ENCODE measurements at regions not wholly inside any gene's neighbourhood (a gene's known extent, or its start where the extent isn't known, plus 50 kb on each side); places are given as distances from the start of the nearest gene placed in this dataset.
A peak's percentile ranks its signal among the peaks of the same experiment; 100 is the strongest.

- BruUV-seq (replicated peaks) = no TSS peak
- no peaks in the 10 kb centered on the region for H3K36me3 ChIP-seq (ENCODE audit: low read depth, low read length)
- CTCF ChIA-PET = no interaction called here
- H3K9me2 ChIP-seq (replicated peaks; ENCODE audit: low read length) = no peaks in the 10 kb centered on the region
- no peaks in the 10 kb centered on the region for H3F3A ChIP-seq (ENCODE audit: low read length, unreplicated experiment)
- TF ChIP-seq CTCF (conservative IDR thresholded peaks at IDR 0.05; ENCODE audit: low read depth, low read length) = no peak
- no peak for TF ChIP-seq EZH2 (IDR thresholded peaks at IDR 0.05; ENCODE audit: low read length, unreplicated experiment)
- TF ChIP-seq EZH2phosphoT487 (IDR thresholded peaks at IDR 0.05; ENCODE audit: borderline replicate concordance, low read length) = no peak
- H3K9me3 ChIP-seq (ENCODE audit: low read length) = no peaks in the 10 kb centered on the region
- H3K27me3 ChIP-seq (ENCODE audit: low read length) = no peaks in the 10 kb centered on the region
- H3K79me2 ChIP-seq (ENCODE audit: low read length) = no peaks in the 10 kb centered on the region
- no peak overlapping the region for H3K4me3 ChIP-seq (ENCODE audit: low read length)
- ATAC-seq = no peak
- POLR2A ChIA-PET (ENCODE audit: unreplicated experiment) = no interaction called here
- intact Hi-C loops (cut with micrococcal nuclease) = no loop called here
- H4K20me1 ChIP-seq (ENCODE audit: low read length) = no peaks in the 10 kb centered on the region
- H3K9ac ChIP-seq (ENCODE audit: low read length) = no peak overlapping the region
- no peak for DNase-seq
- H2AFZ ChIP-seq (ENCODE audit: low read length) = no peak overlapping the region
- no peaks in the 10 kb centered on the region for H3K4me1 ChIP-seq (ENCODE audit: insufficient read depth, low read length)
- no peak overlapping the region for H3K4me2 ChIP-seq (ENCODE audit: low read length)
- H3K27ac ChIP-seq (ENCODE audit: low read length) = no peak overlapping the region
Observed at GRCh38 chr6:92700411-92700810, 718.9 kb downstream of the EPHA7 start.

GRCh38 chr6:92690997-92691599 is 728.3 kb downstream of the EPHA7 start:
- Histone ChIP-seq H3K9me3 (ENCODE audit: low read length) (no peaks in the 10 kb centered on the region), H3K4me3 (ENCODE audit: low read length) (no peak overlapping the region), H3K36me3 (ENCODE audit: low read depth, low read length) (no peaks in the 10 kb centered on the region), H3K4me1 (ENCODE audit: insufficient read depth, low read length) (peaks cover 17% of the 10 kb centered on the region), H4K20me1 (ENCODE audit: low read length) (no peaks in the 10 kb centered on the region), H3K27me3 (ENCODE audit: low read length) (no peaks in the 10 kb centered on the region), H3F3A (ENCODE audit: low read length, unreplicated experiment) (no peaks in the 10 kb centered on the region), H3K79me2 (ENCODE audit: low read length) (no peaks in the 10 kb centered on the region), H3K9ac (ENCODE audit: low read length) (peak overlapping the region; percentile 25; the same call in 1 of the 2 replicates), H2AFZ (ENCODE audit: low read length) (no peak overlapping the region), H3K4me2 (ENCODE audit: low read length) (peak overlapping the region; percentile 68), H3K27ac (ENCODE audit: low read length) (peak overlapping the region; percentile 77), H3K9me2 (replicated peaks; ENCODE audit: low read length) (no peaks in the 10 kb centered on the region)
- CTCF ChIA-PET = no interaction called here
- BruUV-seq (replicated peaks) = no TSS peak
- intact Hi-C loops (cut with micrococcal nuclease) = no loop called here
- TF ChIP-seq EZH2 (IDR thresholded peaks at IDR 0.05; ENCODE audit: low read length, unreplicated experiment) (no peak), CTCF (conservative IDR thresholded peaks at IDR 0.05; ENCODE audit: low read depth, low read length) (no peak), EZH2phosphoT487 (IDR thresholded peaks at IDR 0.05; ENCODE audit: borderline replicate concordance, low read length) (no peak)
- POLR2A ChIA-PET (ENCODE audit: unreplicated experiment) = no interaction called here
- ATAC-seq (peak; percentile 100), DNase-seq (peak; percentile 76)

- no TSS peak for BruUV-seq (replicated peaks)
- POLR2A ChIA-PET (ENCODE audit: unreplicated experiment) = no interaction called here
Observed at GRCh38 chr6:92688342-92688741, 731.0 kb downstream of the EPHA7 start.

More at GRCh38 chr6:92688342-92688741, 731.0 kb downstream of the EPHA7 start:
- Histone ChIP-seq H3K4me1 (ENCODE audit: insufficient read depth, low read length) (peaks cover 27% of the 10 kb centered on the region), H3K9ac (ENCODE audit: low read length) (no peak overlapping the region), H4K20me1 (ENCODE audit: low read length) (no peaks in the 10 kb centered on the region), H3K9me2 (replicated peaks; ENCODE audit: low read length) (no peaks in the 10 kb centered on the region), H3K4me3 (ENCODE audit: low read length) (no peak overlapping the region), H3K27ac (ENCODE audit: low read length) (no peak overlapping the region), H2AFZ (ENCODE audit: low read length) (no peak overlapping the region), H3K36me3 (ENCODE audit: low read depth, low read length) (no peaks in the 10 kb centered on the region), H3K79me2 (ENCODE audit: low read length) (no peaks in the 10 kb centered on the region), H3K27me3 (ENCODE audit: low read length) (no peaks in the 10 kb centered on the region), H3K4me2 (ENCODE audit: low read length) (no peak overlapping the region), H3F3A (ENCODE audit: low read length, unreplicated experiment) (no peaks in the 10 kb centered on the region), H3K9me3 (ENCODE audit: low read length) (no peaks in the 10 kb centered on the region)
- intact Hi-C loops (cut with micrococcal nuclease) = no loop called here
- ATAC-seq = no peak
- no peak for TF ChIP-seq CTCF (conservative IDR thresholded peaks at IDR 0.05; ENCODE audit: low read depth, low read length)
- TF ChIP-seq EZH2 (IDR thresholded peaks at IDR 0.05; ENCODE audit: low read length, unreplicated experiment) = no peak
- TF ChIP-seq EZH2phosphoT487 (IDR thresholded peaks at IDR 0.05; ENCODE audit: borderline replicate concordance, low read length) = no peak
- no peak for DNase-seq
- CTCF ChIA-PET = no interaction called here

Data from PC-3 (cell line).